ENCODE measurements at regions not wholly inside any gene's neighbourhood (a gene's known extent, or its start where the extent isn't known, plus 50 kb on each side); places are given as distances from the start of the nearest gene placed in this dataset.

DNA sequence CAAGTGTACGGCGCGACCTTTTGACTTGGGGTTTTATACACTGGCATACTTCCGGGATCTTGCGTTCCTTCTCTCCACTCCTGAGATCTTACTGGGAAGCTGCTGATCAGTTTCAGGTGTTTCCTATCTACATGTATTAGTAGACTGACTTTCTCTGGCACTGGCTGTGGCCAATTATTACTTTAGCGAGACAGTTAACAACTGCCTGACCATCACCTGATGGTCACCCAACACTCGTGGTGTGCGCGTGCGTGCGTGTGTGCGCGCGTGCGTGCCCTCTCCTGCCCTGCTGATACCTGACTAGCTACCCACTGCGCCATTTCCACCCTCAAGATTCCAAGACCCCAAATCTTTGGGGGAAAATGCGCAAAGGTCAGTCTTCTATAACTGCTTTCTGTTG is 249.9 kb downstream of the AEBP2 start:
- TF ChIP-seq POLR2AphosphoS5 (IDR thresholded peaks at IDR 0.05; ENCODE audit: low read depth, low read length) (no peak), POLR2A (IDR thresholded peaks at IDR 0.05; ENCODE audit: low read depth, low read length) (no peak)

All from GM12892 (cell line).